Heart left ventricle (tissue), 13 donors: ENCODE measurements at regions not wholly inside any gene's neighbourhood (a gene's known extent, or its start where the extent isn't known, plus 50 kb on each side); places are given as distances from the start of the nearest gene placed in this dataset.

ENCODE experiments used
- POLR2A ChIP-seq, 2 donors: fragments of 450-650 bp; IDR thresholded peaks; one replicate each; pipeline ENCODE4 v1.6.1; 2017; ENCODE audit warnings: antibody characterized with exemption in 2 of 2, mild to moderate bottlenecking in 2 of 2, moderate library complexity in 2 of 2
- TF ChIP-seq, protein P1 (sequence below), 12 donors: fragments of 200-600 bp; sonication (generic) in 4 of 12; IDR thresholded peaks; one replicate each; pipeline versions ENCODE4 v1.5.0 to v1.8.0; 2018 to 2022; ENCODE audit warnings: antibody characterized with exemption in 12 of 12, mild to moderate bottlenecking in 5 of 12
- donor health status: ischemic (EF 13 %, LVEDD 7.1; RV severe dilation, severe dysfunction).
- donor health status: DM: no; HTN: yes; CAD: no.
- donor health status: DM: no; HTN: no; CAD: no.
- donor health status: ischemic (EF 25% LVEDD 6.9; RV normal size, moderate dysfunction).
- donor health status: ischemic (EF 25% LVEDD 5.7; RV mildly dilated, moderate dysfunction).
- donor health status: ischemic (EF 35%, LVEDD 5.7; RV mildly dilated, moderate dysfunction).
- donor health status: nonischemic (EF 11% LVEDD 7.7; RV severe dilation, severe dysfunction).
- donor health status: DM: yes; HTN: yes; CAD: no.
- donor health status: PGD.
- donor health status: ischemic (EF 29% LVEDD 5.4; RV normal size, mild dysfunction).
- donor health status: nonischemic (EF 23%, LVEDD 6.1; RV moderate dilation, normal function).

DNA sequence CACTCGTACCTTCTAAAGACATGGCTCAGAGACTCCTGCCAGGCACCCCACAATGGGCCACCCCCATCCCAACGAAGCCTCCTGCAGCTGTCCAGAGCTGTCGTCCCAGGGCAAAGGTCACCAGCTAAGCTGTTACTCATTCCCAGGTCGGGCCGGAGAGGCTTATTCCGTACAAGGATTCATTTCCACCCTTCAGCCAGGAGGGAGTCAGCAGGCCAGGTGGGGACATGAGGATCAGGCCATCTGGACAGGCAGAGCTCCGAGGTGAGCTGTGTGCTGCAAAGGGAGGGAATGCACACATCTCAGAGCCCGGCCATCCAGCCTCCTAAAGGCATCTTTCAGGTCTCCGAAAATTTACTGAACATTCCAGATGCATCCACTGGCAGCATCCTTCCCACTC, 63.9 kb upstream of the NANOS1 start:
- TF ChIP-seq, protein P1, sequence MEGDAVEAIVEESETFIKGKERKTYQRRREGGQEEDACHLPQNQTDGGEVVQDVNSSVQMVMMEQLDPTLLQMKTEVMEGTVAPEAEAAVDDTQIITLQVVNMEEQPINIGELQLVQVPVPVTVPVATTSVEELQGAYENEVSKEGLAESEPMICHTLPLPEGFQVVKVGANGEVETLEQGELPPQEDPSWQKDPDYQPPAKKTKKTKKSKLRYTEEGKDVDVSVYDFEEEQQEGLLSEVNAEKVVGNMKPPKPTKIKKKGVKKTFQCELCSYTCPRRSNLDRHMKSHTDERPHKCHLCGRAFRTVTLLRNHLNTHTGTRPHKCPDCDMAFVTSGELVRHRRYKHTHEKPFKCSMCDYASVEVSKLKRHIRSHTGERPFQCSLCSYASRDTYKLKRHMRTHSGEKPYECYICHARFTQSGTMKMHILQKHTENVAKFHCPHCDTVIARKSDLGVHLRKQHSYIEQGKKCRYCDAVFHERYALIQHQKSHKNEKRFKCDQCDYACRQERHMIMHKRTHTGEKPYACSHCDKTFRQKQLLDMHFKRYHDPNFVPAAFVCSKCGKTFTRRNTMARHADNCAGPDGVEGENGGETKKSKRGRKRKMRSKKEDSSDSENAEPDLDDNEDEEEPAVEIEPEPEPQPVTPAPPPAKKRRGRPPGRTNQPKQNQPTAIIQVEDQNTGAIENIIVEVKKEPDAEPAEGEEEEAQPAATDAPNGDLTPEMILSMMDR (IDR thresholded peaks at IDR 0.05): no peak
- TF ChIP-seq POLR2A (IDR thresholded peaks at IDR 0.05): no peak
